A673 (cell line): ENCODE measurements at regions not wholly inside any gene's neighbourhood (a gene's known extent, or its start where the extent isn't known, plus 50 kb on each side); places are given as distances from the start of the nearest gene placed in this dataset.

Source experiments
- BruUV-seq: library from RNA; stranded (reverse); fragments of 400-500 nt; replicated peaks from 2 replicates; lab custom pipeline; 2021; lab: Mats Ljungman, UMichigan
- CTCF ChIA-PET: fragments of 300-600 bp; sonication (Branson Sonifier 250); formaldehyde crosslinking; loops from one replicate; lab custom pipeline; 2022; ENCODE audit warnings: antibody characterized with exemption; lab: Charles Lee
- POLR2A ChIA-PET: fragments of 300-600 bp; sonication (Branson Sonifier 250); formaldehyde crosslinking; loops from one replicate; lab custom pipeline; 2022; ENCODE audit warnings: antibody characterized with exemption; ENCODE audit not compliant: low non-redundant PET; lab: Charles Lee
- DNase-seq: peaks from one replicate; pipeline ENCODE4 v3.0.0-alpha.2; 2015; ENCODE audit warnings: low spot score
- H3K27ac ChIP-seq: fragments of 200-600 bp; sonication (generic); 2 replicates; pipeline ENCODE4 v1.5.1; 2016; ENCODE audit warnings: mixed run types, low read depth, mild to moderate bottlenecking, mixed read lengths, antibody characterized with exemption, low read length; ENCODE audit not compliant: poor library complexity, severe bottlenecking
- H3K27me3 ChIP-seq: fragments of 200-600 bp; sonication (generic); replicated peaks from 2 replicates; pipeline ENCODE4 v1.6.1; 2017; ENCODE audit warnings: mixed run types, low read depth, mild to moderate bottlenecking, mixed read lengths, antibody characterized with exemption, low read length; ENCODE audit not compliant: insufficient read depth, poor library complexity
- H3K36me3 ChIP-seq: fragments of 200-600 bp; sonication (generic); 2 replicates; pipeline ENCODE4 v1.6.1; 2016; ENCODE audit warnings: mixed run types, mild to moderate bottlenecking, mixed read lengths, antibody characterized with exemption, low read length; ENCODE audit not compliant: insufficient read depth, poor library complexity, severe bottlenecking
- H3K4me1 ChIP-seq: fragments of 200-600 bp; sonication (generic); 2 replicates; pipeline ENCODE4 v1.6.1; 2017; ENCODE audit warnings: mixed run types, mild to moderate bottlenecking, mixed read lengths, antibody characterized with exemption, low read length; ENCODE audit not compliant: insufficient read depth, poor library complexity, severe bottlenecking
- H3K4me3 ChIP-seq: fragments of 200-600 bp; sonication (generic); 2 replicates; pipeline ENCODE4 v1.5.1; 2016; ENCODE audit warnings: low read depth, mixed run types, mild to moderate bottlenecking, mixed read lengths, low read length; ENCODE audit not compliant: poor library complexity, severe bottlenecking
- H3K9me3 ChIP-seq: fragments of 200-600 bp; sonication (generic); 2 replicates; pipeline ENCODE4 v1.6.1; 2016; ENCODE audit warnings: mixed run types, low read depth, mild to moderate bottlenecking, mixed read lengths, antibody characterized with exemption, low read length; ENCODE audit not compliant: poor library complexity, severe bottlenecking
- CTCF ChIP-seq: fragments of 300-800, 200-600 bp; sonication (generic); conservative IDR thresholded peaks from 2 replicates; pipeline ENCODE4 v1.5.1; 2017; ENCODE audit warnings: low read depth, mild to moderate bottlenecking, antibody characterized with exemption, low read length, moderate library complexity, mixed read lengths
- EZH2 ChIP-seq: fragments of 200-600 bp; sonication (generic); IDR thresholded peaks from 2 replicates; pipeline ENCODE4 v1.6.1; 2017; ENCODE audit warnings: borderline replicate concordance, low read depth, mild to moderate bottlenecking, mixed read lengths, antibody characterized with exemption, low read length; ENCODE audit not compliant: poor library complexity, severe bottlenecking
- intact Hi-C: fragments of 100-400 bp; cut with micrococcal nuclease; formaldehyde crosslinking; loops from one replicate; pipeline ENCODE4 v1.10.0; 2022; ENCODE audit not compliant: unreplicated experiment

- H3K4me1 ChIP-seq: no peaks in the 10 kb centered on the region
- H3K36me3 ChIP-seq: no peaks in the 10 kb centered on the region
- TF ChIP-seq EZH2 (no peak), CTCF (no peak)
- CTCF ChIA-PET: interaction anchor here (0.5 to 0.9 kb wide), 2 partner anchors 16 to 119 kb away, joined by 3 to 5 read pairs; no protein-coding TSS in a partner anchor
- no TSS peak for BruUV-seq
- no peak overlapping the region for H3K27ac ChIP-seq
- no peak for DNase-seq
- no peaks in the 10 kb centered on the region for H3K9me3 ChIP-seq
- POLR2A ChIA-PET: no interaction called here
- intact Hi-C loops: no loop called here
- no peak overlapping the region for H3K4me3 ChIP-seq
- H3K27me3 ChIP-seq: no peaks in the 10 kb centered on the region
Observed at GRCh38 chr2:64295326-64296139, 151.3 kb upstream of the PELI1 start.

DNA sequence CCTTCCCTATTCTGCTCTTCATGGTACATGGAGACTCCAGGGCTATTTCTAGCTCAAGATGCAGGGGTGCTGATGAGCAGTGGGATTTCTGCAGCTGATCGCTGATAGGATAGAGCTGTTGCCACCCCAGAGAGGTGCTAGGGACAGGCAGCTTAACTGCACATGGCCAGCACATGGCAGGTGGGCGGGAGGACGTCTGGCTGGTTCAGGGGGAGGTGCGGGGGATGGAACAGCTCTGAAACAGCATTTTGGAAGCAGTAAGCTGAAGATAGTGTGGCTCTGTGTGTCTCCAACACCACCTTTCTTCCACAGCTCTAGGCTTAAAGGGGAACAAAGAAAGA lies 151.9 kb upstream of the PELI1 start:
- Histone ChIP-seq H3K27ac (no peak overlapping the region), H3K4me3 (no peak overlapping the region), H3K36me3 (no peaks in the 10 kb centered on the region), H3K27me3 (no peaks in the 10 kb centered on the region), H3K4me1 (no peaks in the 10 kb centered on the region), H3K9me3 (no peaks in the 10 kb centered on the region)
- no peak for DNase-seq
- CTCF ChIA-PET: interaction anchor here (0.9 kb wide), 1 partner anchor 16 kb away, joined by 3 read pairs; no protein-coding TSS in a partner anchor
- TF ChIP-seq EZH2: no peak
- TF ChIP-seq CTCF: no peak
- POLR2A ChIA-PET: no interaction called here
- intact Hi-C loops: no loop called here
- no TSS peak for BruUV-seq

DNA sequence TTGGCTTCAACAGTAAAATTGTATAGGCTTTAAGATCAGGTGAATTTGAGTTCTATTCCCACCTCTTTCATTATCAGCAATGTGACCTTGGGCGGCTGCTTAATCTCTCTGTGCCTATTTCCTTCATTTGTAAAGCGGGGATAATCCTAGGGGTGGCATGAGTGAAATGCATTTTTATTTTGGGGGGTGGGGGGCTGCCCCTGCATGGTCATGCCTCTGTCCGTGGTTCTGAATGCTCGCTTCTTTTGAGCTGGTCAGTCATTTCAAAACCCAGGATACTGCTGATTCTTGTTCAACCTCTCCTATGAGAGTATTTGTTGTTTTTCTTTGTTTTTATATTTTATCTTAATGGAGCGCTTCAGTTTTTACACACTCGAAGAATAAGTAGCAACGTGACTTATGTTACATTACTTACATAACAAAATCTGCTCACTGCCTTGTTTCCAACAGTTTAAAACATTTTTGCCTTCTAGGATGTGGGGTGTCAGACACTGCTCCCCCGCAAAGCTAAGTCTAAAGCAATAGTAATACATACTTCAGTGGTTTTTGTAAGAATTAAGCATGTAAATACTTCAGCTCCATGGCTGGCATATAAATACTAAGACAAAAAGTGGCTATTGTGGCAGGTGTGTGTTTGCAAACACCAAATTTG lies 152.6 kb upstream of the PELI1 start:
- CTCF ChIA-PET: interaction anchor here (0.9 kb wide), 1 partner anchor 15 kb away, joined by 3 read pairs; no protein-coding TSS in a partner anchor
- Histone ChIP-seq H3K4me3 (no peak overlapping the region), H3K27ac (no peak overlapping the region), H3K4me1 (no peaks in the 10 kb centered on the region), H3K9me3 (no peaks in the 10 kb centered on the region), H3K27me3 (no peaks in the 10 kb centered on the region), H3K36me3 (no peaks in the 10 kb centered on the region)
- POLR2A ChIA-PET: no interaction called here
- no peak for DNase-seq
- intact Hi-C loops: no loop called here
- TF ChIP-seq EZH2: no peak
- TF ChIP-seq CTCF: no peak
- BruUV-seq: no TSS peak
